GM23338 (cell line): ENCODE measurements at regions not wholly inside any gene's neighbourhood (a gene's known extent, or its start where the extent isn't known, plus 50 kb on each side); places are given as distances from the start of the nearest gene placed in this dataset.

Experiments used
- ATAC-seq: fragments of 200-7000 bp; cut with Tn5 transposase; 3 replicates; pipeline ENCODE4 v1.9.1; 2020
- DNase-seq: peaks from one replicate; pipeline ENCODE4 v3.0.0-alpha.2; 2015; ENCODE audit warnings: low spot score
- H2AFZ ChIP-seq: fragments of 200-600 bp; sonication (generic); 2 replicates; pipeline ENCODE4 v1.8.0; 2016; ENCODE audit warnings: antibody characterized with exemption, mild to moderate bottlenecking, moderate library complexity
- H3F3A ChIP-seq: fragments of 200-600 bp; sonication (generic); replicated peaks from 2 replicates; pipeline ENCODE4 v1.8.0; 2017; ENCODE audit warnings: antibody characterized with exemption, mixed run types, low read depth
- H3K27ac ChIP-seq: fragments of 200-600 bp; sonication (generic); 2 replicates; pipeline ENCODE4 v1.6.1; 2016; ENCODE audit warnings: low read depth
- H3K27me3 ChIP-seq: fragments of 200-600 bp; sonication (generic); 2 replicates; pipeline ENCODE4 v1.8.0; 2016; ENCODE audit warnings: mild to moderate bottlenecking, mixed run types, moderate library complexity; ENCODE audit not compliant: insufficient read depth
- H3K36me3 ChIP-seq: fragments of 200-600 bp; sonication (generic); 2 replicates; pipeline ENCODE4 v1.8.0; 2016; ENCODE audit warnings: mild to moderate bottlenecking; ENCODE audit not compliant: insufficient read depth
- H3K4me1 ChIP-seq: fragments of 200-600 bp; sonication (generic); 2 replicates; pipeline ENCODE4 v1.8.0; 2016; ENCODE audit warnings: mild to moderate bottlenecking, moderate library complexity; ENCODE audit not compliant: insufficient read depth
- H3K4me2 ChIP-seq: fragments of 200-600 bp; sonication (generic); 2 replicates; pipeline ENCODE4 v1.7.1; 2017; ENCODE audit warnings: mixed run types
- H3K4me3 ChIP-seq: fragments of 200-600 bp; sonication (generic); 2 replicates; pipeline ENCODE4 v1.6.1; 2016; ENCODE audit warnings: mixed run types
- H3K79me2 ChIP-seq: fragments of 200-600 bp; sonication (generic); replicated peaks from 2 replicates; pipeline ENCODE4 v1.8.0; 2017; ENCODE audit warnings: mild to moderate bottlenecking; ENCODE audit not compliant: insufficient read depth
- H3K9me2 ChIP-seq: fragments of 200-600 bp; sonication (generic); 2 replicates; pipeline ENCODE4 v1.8.0; 2017; ENCODE audit not compliant: insufficient read depth
- H4K20me1 ChIP-seq: fragments of 200-600 bp; sonication (generic); replicated peaks from 2 replicates; pipeline ENCODE4 v1.8.0; 2017; ENCODE audit warnings: mild to moderate bottlenecking; ENCODE audit not compliant: insufficient read depth
- H3K27ac Mint-ChIP-seq: 2 replicates; pipeline ENCODE4 v1.8.0; 2020; ENCODE audit warnings: inconsistent platforms, mild to moderate bottlenecking, moderate library complexity, mixed read lengths
- H3K27me3 Mint-ChIP-seq: 3 replicates; pipeline ENCODE4 v1.8.0; 2022; ENCODE audit warnings: low read depth, mild to moderate bottlenecking, moderate library complexity, mixed read lengths, inconsistent platforms; ENCODE audit not compliant: insufficient read depth, poor library complexity
- H3K36me3 Mint-ChIP-seq: 3 replicates; pipeline ENCODE4 v1.8.0; 2021; ENCODE audit warnings: low read depth, mild to moderate bottlenecking, inconsistent platforms, moderate library complexity, mixed read lengths
- H3K4me1 Mint-ChIP-seq: 3 replicates; pipeline ENCODE4 v1.8.0; 2020; ENCODE audit warnings: mild to moderate bottlenecking, inconsistent platforms, mixed read lengths
- H3K4me3 Mint-ChIP-seq: 3 replicates; pipeline ENCODE4 v1.8.0; 2021; ENCODE audit warnings: moderate library complexity, mild to moderate bottlenecking, inconsistent platforms, mixed read lengths
- H3K9me3 Mint-ChIP-seq: 3 replicates; pipeline ENCODE4 v1.8.0; 2020; ENCODE audit warnings: moderate library complexity, mild to moderate bottlenecking, inconsistent platforms, mixed read lengths
- CREB1 ChIP-seq: fragments of 250-450 bp; sonication (Bioruptor Pico); IDR thresholded peaks from 2 replicates; pipeline ENCODE4 v1.5.0; 2020; ENCODE audit warnings: low read depth, mild to moderate bottlenecking, moderate library complexity
- CTCF ChIP-seq, 2 experiments: fragments of 200-600 bp in 1 of 2; sonication (generic) in 1 of 2; conservative IDR thresholded peaks; 2 replicates each; pipeline versions ENCODE4 v1.5.1 to v1.6.1; 2016 to 2017; ENCODE audit warnings: antibody characterized with exemption in 2 of 2, low read depth in 2 of 2, mild to moderate bottlenecking in 2 of 2, moderate library complexity in 1 of 2
- ETS1 ChIP-seq: IDR thresholded peaks from 2 replicates; pipeline ENCODE4 v1.6.1; 2016; ENCODE audit warnings: antibody characterized with exemption
- EZH2 ChIP-seq: fragments of 200-600 bp; sonication (generic); IDR thresholded peaks from one replicate; pipeline ENCODE4 v1.8.0; 2017; ENCODE audit warnings: antibody characterized with exemption, mild to moderate bottlenecking, low read depth; ENCODE audit not compliant: unreplicated experiment
- EZH2phosphoT487 ChIP-seq: fragments of 200-600 bp; sonication (generic); IDR thresholded peaks from one replicate; pipeline ENCODE4 v1.8.1; 2018; ENCODE audit warnings: antibody characterized with exemption; ENCODE audit not compliant: unreplicated experiment
- JUNB ChIP-seq: IDR thresholded peaks from one replicate; pipeline ENCODE4 v1.6.1; 2016; ENCODE audit warnings: antibody characterized with exemption; ENCODE audit not compliant: unreplicated experiment
- NANOG ChIP-seq: IDR thresholded peaks from 2 replicates; pipeline ENCODE4 v1.6.1; 2016; ENCODE audit warnings: antibody characterized with exemption, borderline replicate concordance
- POLR2AphosphoS5 ChIP-seq: IDR thresholded peaks from 2 replicates; pipeline ENCODE4 v1.6.1; 2016; ENCODE audit warnings: antibody characterized with exemption, low read depth
- REST ChIP-seq: IDR thresholded peaks from one replicate; pipeline ENCODE4 v1.6.1; 2018; ENCODE audit warnings: antibody characterized with exemption; ENCODE audit not compliant: unreplicated experiment
- STAT1 ChIP-seq: IDR thresholded peaks from one replicate; pipeline ENCODE4 v1.6.1; 2016; ENCODE audit warnings: antibody characterized with exemption; ENCODE audit not compliant: unreplicated experiment
- ZNF114 ChIP-seq: fragments of 250-450 bp; sonication (Bioruptor Pico); IDR thresholded peaks from 2 replicates; pipeline ENCODE4 v1.5.0; 2020; ENCODE audit warnings: mild to moderate bottlenecking, moderate library complexity
- ZNF331 ChIP-seq: fragments of 250-450 bp; sonication (Bioruptor Pico); IDR thresholded peaks from 2 replicates; pipeline ENCODE4 v1.5.0; 2020; ENCODE audit warnings: low read depth, mild to moderate bottlenecking, moderate library complexity
- ZNF462 ChIP-seq: fragments of 250-450 bp; sonication (Bioruptor Pico); IDR thresholded peaks from 2 replicates; pipeline ENCODE4 v1.5.0; 2020; ENCODE audit warnings: mild to moderate bottlenecking, moderate library complexity

- no peak for TF ChIP-seq CTCF (conservative IDR thresholded peaks at IDR 0.05; ENCODE audit: low read depth in 2 of 2)
- no peak for TF ChIP-seq EZH2phosphoT487
- TF ChIP-seq ZNF114 (CRISPR knock-in tag): no peak
- TF ChIP-seq NANOG: no peak
- no peak for TF ChIP-seq JUNB
- no peak for TF ChIP-seq EZH2
- TF ChIP-seq POLR2AphosphoS5: no peak
- TF ChIP-seq ZNF331 (CRISPR knock-in tag): no peak
- TF ChIP-seq CREB1 (CRISPR knock-in tag): no peak
Observed at GRCh38 chr14:27845241-27845850, 921.2 kb upstream of the FOXG1 start (continued).

GRCh38 chr14:27845902-27846301 is 920.7 kb upstream of the FOXG1 start:
- ATAC-seq (no peak), DNase-seq (no peak)
- no peak overlapping the region for H2AFZ ChIP-seq
- H3K9me2 ChIP-seq: no peaks in the 10 kb centered on the region
- no peaks in the 10 kb centered on the region for H3K27me3 ChIP-seq
- H3K27ac Mint-ChIP-seq: no peak overlapping the region
- H3K4me2 ChIP-seq: no peak overlapping the region
- peaks cover 15% of the 10 kb centered on the region for H3K36me3 Mint-ChIP-seq
- H4K20me1 ChIP-seq: no peaks in the 10 kb centered on the region
- peaks cover 2% of the 10 kb centered on the region for H3K27me3 Mint-ChIP-seq
- H3K4me1 ChIP-seq: peaks cover 13% of the 10 kb centered on the region
- H3K36me3 ChIP-seq: no peaks in the 10 kb centered on the region
- no peak overlapping the region for H3K4me3 ChIP-seq
- no peak overlapping the region for H3K27ac ChIP-seq
- H3K79me2 ChIP-seq: no peaks in the 10 kb centered on the region
- no peak overlapping the region for H3K4me3 Mint-ChIP-seq
- H3K4me1 Mint-ChIP-seq: peaks cover 13% of the 10 kb centered on the region
- no peaks in the 10 kb centered on the region for H3F3A ChIP-seq
- H3K9me3 Mint-ChIP-seq: peaks cover 11% of the 10 kb centered on the region
- TF ChIP-seq JUNB (no peak), ETS1 (no peak), EZH2 (no peak), STAT1 (no peak), ZNF462 (CRISPR knock-in tag) (no peak), ZNF331 (CRISPR knock-in tag) (no peak), REST (no peak), ZNF114 (CRISPR knock-in tag) (no peak)
